ENCODE measurements at regions not wholly inside any gene's neighbourhood (a gene's known extent, or its start where the extent isn't known, plus 50 kb on each side); places are given as distances from the start of the nearest gene placed in this dataset.

DNA sequence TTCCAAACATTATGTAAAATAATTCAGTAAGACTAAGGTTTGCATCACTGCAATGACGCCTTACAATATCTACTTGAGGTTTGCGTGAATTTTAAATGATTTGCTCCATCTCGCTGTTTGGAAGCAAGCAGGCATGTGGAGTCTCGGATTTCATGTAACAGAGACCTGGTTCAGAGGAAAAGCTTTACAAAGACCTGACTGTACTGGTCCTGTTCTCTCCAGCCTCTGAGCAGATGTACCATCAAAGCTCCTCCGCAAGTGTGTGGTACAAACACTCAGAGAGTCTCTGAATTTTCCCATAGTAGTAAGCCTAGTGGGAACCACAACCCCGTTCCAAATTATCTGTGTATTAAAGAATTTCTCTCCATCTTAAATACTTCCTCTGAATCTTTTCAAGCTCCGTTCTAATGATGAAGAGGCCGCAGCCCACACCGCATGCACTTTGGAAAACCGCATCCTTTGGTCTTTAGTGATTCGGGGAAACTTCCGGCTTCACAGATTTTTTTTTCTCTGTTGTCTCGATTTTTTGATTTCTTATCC lies 728.1 kb upstream of the SOX11 start:
- TF ChIP-seq, protein P1, sequence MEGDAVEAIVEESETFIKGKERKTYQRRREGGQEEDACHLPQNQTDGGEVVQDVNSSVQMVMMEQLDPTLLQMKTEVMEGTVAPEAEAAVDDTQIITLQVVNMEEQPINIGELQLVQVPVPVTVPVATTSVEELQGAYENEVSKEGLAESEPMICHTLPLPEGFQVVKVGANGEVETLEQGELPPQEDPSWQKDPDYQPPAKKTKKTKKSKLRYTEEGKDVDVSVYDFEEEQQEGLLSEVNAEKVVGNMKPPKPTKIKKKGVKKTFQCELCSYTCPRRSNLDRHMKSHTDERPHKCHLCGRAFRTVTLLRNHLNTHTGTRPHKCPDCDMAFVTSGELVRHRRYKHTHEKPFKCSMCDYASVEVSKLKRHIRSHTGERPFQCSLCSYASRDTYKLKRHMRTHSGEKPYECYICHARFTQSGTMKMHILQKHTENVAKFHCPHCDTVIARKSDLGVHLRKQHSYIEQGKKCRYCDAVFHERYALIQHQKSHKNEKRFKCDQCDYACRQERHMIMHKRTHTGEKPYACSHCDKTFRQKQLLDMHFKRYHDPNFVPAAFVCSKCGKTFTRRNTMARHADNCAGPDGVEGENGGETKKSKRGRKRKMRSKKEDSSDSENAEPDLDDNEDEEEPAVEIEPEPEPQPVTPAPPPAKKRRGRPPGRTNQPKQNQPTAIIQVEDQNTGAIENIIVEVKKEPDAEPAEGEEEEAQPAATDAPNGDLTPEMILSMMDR (conservative IDR thresholded peaks at IDR 0.05; ENCODE audit: low read length) = no peak
- TF ChIP-seq EZH2phosphoT487 (IDR thresholded peaks at IDR 0.05; ENCODE audit: borderline replicate concordance) = no peak
